Cerebellar cortex (tissue), 1 donor: ENCODE measurements at regions not wholly inside any gene's neighbourhood (a gene's known extent, or its start where the extent isn't known, plus 50 kb on each side); places are given as distances from the start of the nearest gene placed in this dataset.

Experiments
- DNase-seq: peaks from one replicate; pipeline ENCODE4 v3.0.0-alpha.2; 2015; ENCODE audit warnings: low spot score

DNA sequence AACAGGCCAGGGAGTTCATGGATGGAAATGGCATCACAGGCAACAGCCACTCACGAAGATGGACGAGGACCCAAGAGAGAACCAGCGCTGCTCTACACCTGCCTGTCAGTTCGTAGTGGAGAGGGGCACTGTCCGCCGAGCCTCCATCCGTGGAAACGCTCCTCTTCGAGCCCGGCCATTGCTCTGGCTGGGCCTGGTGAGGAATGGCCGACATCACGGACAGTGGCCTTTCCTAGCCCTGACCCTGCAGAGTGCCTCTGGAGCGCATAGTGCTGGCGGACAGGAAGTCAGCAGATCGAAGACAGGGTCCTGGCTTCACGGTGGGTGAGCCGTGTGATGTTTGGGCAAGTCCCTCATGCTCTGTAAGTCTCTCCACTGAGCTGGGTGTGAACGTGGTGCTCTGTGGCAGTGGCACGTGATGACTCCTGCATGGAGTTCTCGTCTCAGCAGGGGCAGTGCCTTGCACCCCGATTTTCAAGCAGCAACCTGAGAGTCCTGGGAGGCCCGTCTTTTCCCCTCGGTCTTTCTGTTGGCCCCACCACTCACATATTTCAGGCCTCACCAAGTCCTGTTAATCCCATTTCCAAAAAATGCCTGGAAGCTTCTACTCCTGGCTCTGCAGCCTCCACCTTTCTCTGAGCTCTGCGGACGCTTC, 214.4 kb downstream of the ERMARD start:
- no peak for DNase-seq

GRCh38 chr6:169965239-169965638, 213.8 kb downstream of the ERMARD start:
- peak; percentile 44 for DNase-seq

- DNase-seq: peak; percentile 46
Measured at GRCh38 chr6:169964486-169965180, 213.2 kb downstream of the ERMARD start.

DNA sequence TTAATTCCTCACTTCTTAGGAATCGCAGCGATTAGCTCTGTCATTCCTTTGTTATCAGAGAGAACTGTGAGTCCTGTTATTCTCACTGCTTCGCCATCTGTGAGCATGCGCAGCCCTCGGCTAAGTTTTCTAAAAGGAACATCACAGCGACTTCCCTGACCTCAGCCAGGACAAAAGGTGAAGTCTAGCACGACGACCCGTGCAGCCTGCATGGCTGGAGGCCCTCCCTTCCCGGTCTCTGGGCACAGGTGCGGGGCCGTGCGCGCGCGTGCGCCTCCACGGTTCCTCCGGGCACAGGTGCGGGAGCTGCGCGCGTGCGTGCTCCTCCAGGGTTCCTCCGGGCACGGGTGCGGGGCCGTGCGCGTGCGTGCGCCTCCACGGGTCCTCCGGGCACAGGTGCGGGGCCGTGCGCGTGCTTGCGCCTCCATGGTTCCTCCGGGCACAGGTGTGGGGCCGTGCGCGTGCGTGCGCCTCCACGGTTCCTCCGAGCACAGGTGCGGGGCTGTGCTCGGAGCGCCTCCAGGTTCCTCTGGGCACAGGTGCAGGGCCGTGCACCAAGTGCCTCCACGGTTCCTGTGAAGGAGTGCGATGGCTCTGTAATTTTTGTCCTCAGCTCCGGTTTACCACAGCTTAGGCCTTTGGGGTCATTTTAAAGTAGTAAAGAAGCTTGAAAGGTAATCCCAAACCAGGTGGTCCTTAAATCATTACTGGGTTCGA, 212.3 kb downstream of the ERMARD start:
- no peak for DNase-seq

- DNase-seq: no peak
Measured at GRCh38 chr6:169962604-169963469, 211.4 kb downstream of the ERMARD start.

GRCh38 chr6:169961772-169962561, 210.5 kb downstream of the ERMARD start:
- DNase-seq: no peak

DNA sequence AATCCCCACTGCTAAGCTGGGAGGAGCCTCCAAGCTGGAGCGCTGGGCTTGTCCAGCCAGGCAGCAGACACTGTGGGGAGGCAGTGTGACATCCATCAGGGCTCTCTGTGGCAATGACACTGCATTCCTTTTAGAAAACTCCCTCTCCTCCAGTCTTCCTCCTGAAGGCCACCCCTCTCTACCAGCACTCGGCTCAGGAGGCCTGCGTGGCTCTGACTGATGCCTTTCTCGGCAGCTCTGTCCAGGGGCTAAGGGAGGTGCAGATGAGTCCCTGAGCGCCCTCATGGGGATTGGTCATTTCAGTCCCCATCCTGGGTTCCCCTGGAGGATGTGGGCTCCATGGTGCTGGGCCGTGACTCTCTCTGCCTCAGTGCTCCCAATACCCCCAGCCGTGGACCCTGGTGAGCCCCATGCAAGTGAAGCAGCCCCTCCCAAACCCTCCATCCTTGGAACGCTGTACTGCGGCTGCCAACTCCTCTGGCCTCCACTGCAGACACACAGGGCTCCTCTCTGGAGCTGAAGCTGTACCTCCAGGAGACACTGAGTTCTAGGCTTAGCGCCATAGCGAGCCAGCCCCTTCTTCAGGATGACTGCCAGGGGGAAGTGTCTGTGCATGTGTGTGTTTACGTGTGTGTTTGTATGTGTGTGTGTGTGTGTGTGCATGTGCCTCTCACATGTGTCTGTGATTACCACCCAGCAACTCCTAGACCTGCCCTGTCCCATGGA, 209.6 kb downstream of the ERMARD start:
- DNase-seq: no peak

DNA sequence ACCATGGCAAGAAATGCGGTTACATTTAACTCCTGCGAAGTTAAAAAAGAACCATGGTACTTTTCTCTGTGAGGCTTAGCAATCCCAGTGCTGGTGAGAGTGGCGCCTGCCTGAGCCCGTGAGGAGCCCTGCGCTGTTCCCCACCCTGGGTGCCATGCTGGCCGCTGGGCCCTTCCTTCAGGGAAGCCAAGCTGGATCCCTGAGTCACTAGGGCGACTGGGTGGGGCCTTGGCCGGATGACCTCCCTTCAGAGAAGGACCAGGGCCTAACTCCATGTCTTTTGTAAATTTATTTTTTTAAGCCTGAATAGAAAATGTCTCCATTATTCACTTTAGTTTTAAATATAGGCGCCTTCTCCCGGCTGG, 209.1 kb downstream of the ERMARD start:
- DNase-seq: no peak

DNA sequence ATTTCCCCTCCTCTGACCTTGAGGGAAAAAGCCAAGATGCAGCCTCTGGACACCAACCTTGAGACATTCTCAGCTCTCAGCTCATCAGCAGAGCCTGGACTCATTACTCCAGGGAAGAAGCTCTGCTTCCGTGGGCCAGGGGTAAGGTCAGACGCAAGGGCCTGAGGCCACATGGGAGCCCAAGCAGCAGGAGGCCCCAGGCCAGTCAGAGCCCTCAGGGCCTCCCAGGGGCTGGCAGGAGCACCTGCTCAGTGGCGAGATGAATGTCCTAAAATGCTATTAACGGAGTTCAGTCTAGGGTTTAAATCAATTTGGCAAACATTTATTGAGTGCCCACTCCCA, 208.6 kb downstream of the ERMARD start:
- DNase-seq: no peak

- peak; percentile 34 for DNase-seq
Measured at GRCh38 chr6:169959136-169960002, 207.9 kb downstream of the ERMARD start.

DNA sequence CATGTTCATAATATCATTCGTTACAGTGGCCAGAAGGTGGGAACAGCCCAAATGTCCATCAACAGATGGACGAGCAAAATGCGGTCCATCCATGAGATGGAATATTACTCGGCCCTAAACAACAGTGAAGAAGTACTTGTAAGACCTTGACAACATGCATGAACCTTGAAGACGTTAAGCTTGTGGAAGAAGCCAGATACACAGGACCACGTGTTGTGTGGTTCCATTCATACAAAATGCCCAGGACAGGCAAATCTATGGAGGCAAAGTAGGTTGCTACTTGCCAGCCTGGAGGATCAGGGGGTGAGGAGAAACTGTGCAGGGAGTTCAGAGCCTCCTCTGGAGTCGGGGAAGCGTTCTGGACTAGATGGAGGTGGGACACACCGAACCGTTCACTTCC, 207.1 kb downstream of the ERMARD start:
- DNase-seq: no peak

GRCh38 chr6:169957351-169957963, 206.0 kb downstream of the ERMARD start:
- DNase-seq: no peak

- no peak for DNase-seq
Measured at GRCh38 chr6:169956580-169956979, 205.2 kb downstream of the ERMARD start.

DNA sequence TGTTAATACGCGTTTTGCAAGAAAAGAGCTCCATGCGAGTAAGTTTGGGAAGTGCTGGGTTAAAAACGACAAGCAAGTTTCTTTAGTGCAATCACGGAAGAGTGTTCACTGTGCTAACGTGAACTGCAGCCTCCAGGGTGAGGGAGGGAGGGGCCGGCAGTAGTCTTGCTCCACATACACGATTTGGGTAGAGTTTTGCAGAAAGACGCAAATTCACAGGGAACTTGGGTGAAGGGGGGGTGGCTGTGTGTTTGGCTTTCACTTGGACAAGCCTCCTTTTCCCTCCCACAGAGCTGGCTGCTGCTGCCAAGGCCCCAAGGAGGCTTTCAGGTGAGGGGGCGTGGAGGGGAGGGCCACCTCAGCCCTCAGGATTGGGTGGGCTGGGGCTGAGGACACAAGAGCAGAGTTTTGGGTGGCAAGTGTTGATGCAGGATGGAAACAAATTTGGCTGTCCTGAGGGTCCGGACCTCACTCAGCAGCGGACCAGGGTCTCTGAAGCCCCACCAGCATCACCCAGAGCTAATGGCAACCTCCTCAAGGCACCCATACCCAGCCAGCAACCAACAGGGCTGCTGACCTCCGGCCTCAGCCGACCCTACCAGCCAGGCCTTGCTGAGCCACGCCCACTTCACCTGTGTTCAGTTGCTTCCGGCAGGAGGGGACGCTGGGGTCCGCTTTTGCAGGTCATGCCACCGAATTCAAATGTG, 204.5 kb downstream of the ERMARD start:
- DNase-seq: no peak

GRCh38 chr6:169954977-169955376, 203.6 kb downstream of the ERMARD start:
- no peak for DNase-seq

GRCh38 chr6:169953686-169954085, 202.3 kb downstream of the ERMARD start:
- DNase-seq: no peak

GRCh38 chr6:169950558-169950957, 199.1 kb downstream of the ERMARD start:
- DNase-seq: peak; percentile 48

GRCh38 chr6:169949511-169950097, 198.2 kb downstream of the ERMARD start:
- no peak for DNase-seq
